ENCODE measurements at regions not wholly inside any gene's neighbourhood (a gene's known extent, or its start where the extent isn't known, plus 50 kb on each side); places are given as distances from the start of the nearest gene placed in this dataset.

- TF ChIP-seq EZH2 (optimal IDR thresholded peaks at IDR 0.05; ENCODE audit: low read depth, low read length), result no peak
- TF ChIP-seq CTCF (IDR thresholded peaks at IDR 0.05; ENCODE audit: low read length), result no peak
- no peak for TF ChIP-seq EZH2phosphoT487 (IDR thresholded peaks at IDR 0.05; ENCODE audit: low read length)
- no peak overlapping the region for H3K9ac ChIP-seq (ENCODE audit: low read length)
- no peak overlapping the region for H3K4me2 ChIP-seq (ENCODE audit: low read depth, low read length)
- H4K20me1 ChIP-seq (ENCODE audit: insufficient read depth, low read length), result no peaks in the 10 kb centered on the region
- H3K27ac ChIP-seq (ENCODE audit: low read length), result no peak overlapping the region
- H3K4me1 ChIP-seq (ENCODE audit: low read length), result no peaks in the 10 kb centered on the region
- H3K27me3 ChIP-seq (replicated peaks; ENCODE audit: insufficient read depth, low read length), result no peaks in the 10 kb centered on the region
- no peaks in the 10 kb centered on the region for H3K9me3 ChIP-seq (replicated peaks; ENCODE audit: insufficient read depth, low read length)
- H3K9me2 ChIP-seq (replicated peaks; ENCODE audit: insufficient read depth, low read length), result no peaks in the 10 kb centered on the region
- no peaks in the 10 kb centered on the region for H3K36me3 ChIP-seq (replicated peaks; ENCODE audit: insufficient read depth, low read length)
- no peak for DNase-seq
- no peak overlapping the region for H3K4me3 ChIP-seq (ENCODE audit: low read length)
- H2AFZ ChIP-seq (ENCODE audit: low read length), result no peak overlapping the region
- H3K79me2 ChIP-seq (ENCODE audit: low read length), result no peaks in the 10 kb centered on the region
- no peaks in the 10 kb centered on the region for H3F3A ChIP-seq (ENCODE audit: insufficient read depth, low read length)
Measured at GRCh38 chr2:198775737-198776136, 682.0 kb downstream of the SATB2 start.

GRCh38 chr2:198774576-198774975 is 683.2 kb downstream of the SATB2 start:
- Histone ChIP-seq H3F3A (ENCODE audit: insufficient read depth, low read length) (no peaks in the 10 kb centered on the region), H3K4me2 (ENCODE audit: low read depth, low read length) (no peak overlapping the region), H2AFZ (ENCODE audit: low read length) (no peak overlapping the region), H3K27me3 (replicated peaks; ENCODE audit: insufficient read depth, low read length) (no peaks in the 10 kb centered on the region), H3K36me3 (replicated peaks; ENCODE audit: insufficient read depth, low read length) (no peaks in the 10 kb centered on the region), H3K27ac (ENCODE audit: low read length) (no peak overlapping the region), H3K9me2 (replicated peaks; ENCODE audit: insufficient read depth, low read length) (no peaks in the 10 kb centered on the region), H4K20me1 (ENCODE audit: insufficient read depth, low read length) (no peaks in the 10 kb centered on the region), H3K9ac (ENCODE audit: low read length) (no peak overlapping the region), H3K4me1 (ENCODE audit: low read length) (no peaks in the 10 kb centered on the region), H3K9me3 (replicated peaks; ENCODE audit: insufficient read depth, low read length) (no peaks in the 10 kb centered on the region), H3K4me3 (ENCODE audit: low read length) (no peak overlapping the region), H3K79me2 (ENCODE audit: low read length) (no peaks in the 10 kb centered on the region)
- no peak for TF ChIP-seq EZH2phosphoT487 (IDR thresholded peaks at IDR 0.05; ENCODE audit: low read length)
- TF ChIP-seq EZH2 (optimal IDR thresholded peaks at IDR 0.05; ENCODE audit: low read depth, low read length), result no peak
- no peak for TF ChIP-seq CTCF (IDR thresholded peaks at IDR 0.05; ENCODE audit: low read length)
- DNase-seq, result no peak

GRCh38 chr2:198767694-198768093 is 690.0 kb downstream of the SATB2 start:
- no peaks in the 10 kb centered on the region for H3K9me2 ChIP-seq (replicated peaks; ENCODE audit: insufficient read depth, low read length)
- H3K79me2 ChIP-seq (ENCODE audit: low read length), result no peaks in the 10 kb centered on the region
- no peak overlapping the region for H3K4me2 ChIP-seq (ENCODE audit: low read depth, low read length)
- H3K36me3 ChIP-seq (replicated peaks; ENCODE audit: insufficient read depth, low read length), result no peaks in the 10 kb centered on the region
- H3K9ac ChIP-seq (ENCODE audit: low read length), result no peak overlapping the region
- no peak overlapping the region for H3K27ac ChIP-seq (ENCODE audit: low read length)
- no peaks in the 10 kb centered on the region for H3F3A ChIP-seq (ENCODE audit: insufficient read depth, low read length)
- no peak for DNase-seq
- TF ChIP-seq CTCF (IDR thresholded peaks at IDR 0.05; ENCODE audit: low read length), result no peak
- no peak for TF ChIP-seq EZH2 (optimal IDR thresholded peaks at IDR 0.05; ENCODE audit: low read depth, low read length)
- no peak for TF ChIP-seq EZH2phosphoT487 (IDR thresholded peaks at IDR 0.05; ENCODE audit: low read length)
- H3K4me1 ChIP-seq (ENCODE audit: low read length), result no peaks in the 10 kb centered on the region
- H3K27me3 ChIP-seq (replicated peaks; ENCODE audit: insufficient read depth, low read length), result no peaks in the 10 kb centered on the region
- H3K4me3 ChIP-seq (ENCODE audit: low read length), result no peak overlapping the region
- no peaks in the 10 kb centered on the region for H3K9me3 ChIP-seq (replicated peaks; ENCODE audit: insufficient read depth, low read length)
- H4K20me1 ChIP-seq (ENCODE audit: insufficient read depth, low read length), result no peaks in the 10 kb centered on the region
- H2AFZ ChIP-seq (ENCODE audit: low read length), result no peak overlapping the region
